Upper lobe of left lung (tissue), 4 donors: ENCODE measurements at regions not wholly inside any gene's neighbourhood (a gene's known extent, or its start where the extent isn't known, plus 50 kb on each side); places are given as distances from the start of the nearest gene placed in this dataset.

Experiments used
- CTCF ChIP-seq, 6 experiments: fragments of 450-650 bp in 4 of 6; fragments of 200-600 bp in 2 of 6; sonication (generic) in 2 of 6; IDR thresholded peaks; one replicate each; pipeline ENCODE4 v1.5.1; 2016 to 2019; ENCODE audit warnings: antibody characterized with exemption in 6 of 6
- EP300 ChIP-seq, 4 donors: sonication (generic); formaldehyde crosslinking; IDR thresholded peaks; one replicate each; pipeline ENCODE4 v1.5.1; 2017; ENCODE audit warnings: antibody characterized with exemption in 4 of 4, control low read depth in 2 of 4
- POLR2A ChIP-seq, 4 donors: fragments of 450-650 bp; IDR thresholded peaks; one replicate each; pipeline ENCODE4 v1.5.1; 2016 to 2017; ENCODE audit warnings: antibody characterized with exemption in 4 of 4, mild to moderate bottlenecking in 2 of 4
- POLR2AphosphoS5 ChIP-seq, 2 donors: sonication (generic); formaldehyde crosslinking; IDR thresholded peaks; one replicate each; pipeline ENCODE4 v1.5.1; 2017; ENCODE audit warnings: antibody characterized with exemption in 2 of 2

- no peak for TF ChIP-seq CTCF (IDR thresholded peaks at IDR 0.05)
- TF ChIP-seq POLR2AphosphoS5 (IDR thresholded peaks at IDR 0.05) = no peak
- no peak for TF ChIP-seq POLR2A (IDR thresholded peaks at IDR 0.05)
- TF ChIP-seq EP300 (IDR thresholded peaks at IDR 0.05) = no peak
Measured at GRCh38 chr14:26687301-26687837, 89.5 kb upstream of the NOVA1 start.
